Adrenal gland (tissue), 9 donors: ENCODE measurements at regions not wholly inside any gene's neighbourhood (a gene's known extent, or its start where the extent isn't known, plus 50 kb on each side); places are given as distances from the start of the nearest gene placed in this dataset.

Experiments used
- DNase-seq, 7 donors: peaks; one replicate each; pipeline ENCODE4 v3.0.0-alpha.2; 2019 to 2020
- H3K27ac ChIP-seq, 5 donors: fragments of 200-600 bp; sonication (generic) in 4 of 5; 1 replicate in 3 of 5; 2 replicates in 2 of 5; pipeline versions ENCODE4 v1.5.1 to v1.8.0; 2016 to 2020; ENCODE audit warnings: mild to moderate bottlenecking in 1 of 5
- H3K27me3 ChIP-seq: fragments of 200-600 bp; 2 replicates; pipeline ENCODE4 v1.8.0; 2021
- H3K36me3 ChIP-seq, 2 donors: fragments of 200-600 bp; replicated peaks in 1 of 2; 1 replicate in 1 of 2; 2 replicates in 1 of 2; pipeline versions ENCODE4 v1.5.1 to v1.8.0; 2018 to 2022
- H3K4me1 ChIP-seq, 2 donors: fragments of 200-600 bp; replicated peaks in 1 of 2; 1 replicate in 1 of 2; 2 replicates in 1 of 2; pipeline versions ENCODE4 v1.5.1 to v1.8.0; 2018 to 2021
- H3K4me3 ChIP-seq, 4 donors: fragments of 200-600 bp; sonication (generic) in 3 of 4; one replicate each; pipeline ENCODE4 v1.5.1; 2016 to 2018
- H3K9me3 ChIP-seq, 3 donors: fragments of 200-600 bp; sonication (generic) in 1 of 3; replicated peaks in 1 of 3; 1 replicate in 2 of 3; 2 replicates in 1 of 3; pipeline versions ENCODE4 v1.5.1 to v1.8.0; 2016 to 2021
- CTCF ChIP-seq, 6 experiments: fragments of 450-650 bp in 4 of 6; fragments of 200-600 bp in 2 of 6; sonication (generic) in 1 of 6; IDR thresholded peaks; 1 replicate in 5 of 6; 2 replicates in 1 of 6; pipeline versions ENCODE4 v1.5.1 to v1.8.0; 2016 to 2021; ENCODE audit warnings: antibody characterized with exemption in 6 of 6, mild to moderate bottlenecking in 2 of 6, moderate library complexity in 1 of 6
- POLR2A ChIP-seq, 2 donors: fragments of 450-650 bp; IDR thresholded peaks; one replicate each; pipeline ENCODE4 v1.6.1; 2017; ENCODE audit warnings: antibody characterized with exemption in 2 of 2, mild to moderate bottlenecking in 2 of 2, moderate library complexity in 1 of 2
- WGBS, 4 donors: extraction: QIAGEN DNeasy Blood & Tissue Kit in 2 of 4; methylation state at CpG; one replicate each; pipeline versions ENCODE4 v1.1.5 to v1.1.7; 2013 to 2017; 5-methylcytosine and 5-hydroxymethylcytosine counted together
- intact Hi-C, 2 donors: fragments of 100-400 bp; cut with DNase I; formaldehyde crosslinking; loops; one replicate each; pipeline versions ENCODE4 v1.14.1 to v1.15.0; 2022 to 2023
- donor health status: healthy with polysubstance abuse.
- donor health status: Bipolar disorder and iron deficiency.
- donor health status: DM: yes; HTN: yes; CAD: no.
- donor health status: DM: no; HTN: no; CAD: no.
- donor health status: DM: no; HTN: no; CAD: no.

- no peak for TF ChIP-seq CTCF (IDR thresholded peaks at IDR 0.05)
- no peak for TF ChIP-seq POLR2A (IDR thresholded peaks at IDR 0.05)
- H3K9me3 ChIP-seq: no peaks in the 10 kb centered on the region
Observed at GRCh38 chr3:89847955-89848354, 740.5 kb downstream of the EPHA3 start.

GRCh38 chr3:89851974-89852621 lies 744.7 kb downstream of the EPHA3 start:
- Histone ChIP-seq H3K4me3 (no peak overlapping the region), H3K27ac (no peak overlapping the region), H3K4me1 (no peaks in the 10 kb centered on the region), H3K27me3 (no peaks in the 10 kb centered on the region), H3K9me3 (no peaks in the 10 kb centered on the region), H3K36me3 (no peaks in the 10 kb centered on the region)
- DNase-seq: peak in 1 of 7 donors; percentile 53
- intact Hi-C loops: no loop called here
- TF ChIP-seq POLR2A (IDR thresholded peaks at IDR 0.05) (no peak), CTCF (IDR thresholded peaks at IDR 0.05) (no peak)
- 10 to 18% (median 16%) methylated on average over 9 of the region's 9 CpGs for WGBS, 4 donors

More at GRCh38 chr3:89847955-89848354, 740.5 kb downstream of the EPHA3 start:
- WGBS, 4 donors: 67 to 84% (median 73%) methylated on average over 1 of the region's 1 CpG
- H3K36me3 ChIP-seq: no peaks in the 10 kb centered on the region
- no peaks in the 10 kb centered on the region for H3K27me3 ChIP-seq
- no peak overlapping the region for H3K4me3 ChIP-seq
- no peak overlapping the region for H3K27ac ChIP-seq
- no peaks in the 10 kb centered on the region for H3K4me1 ChIP-seq
- DNase-seq: no peak
- intact Hi-C loops: no loop called here

- no peak for DNase-seq
- Histone ChIP-seq H3K36me3 (no peaks in the 10 kb centered on the region), H3K27ac (no peak overlapping the region), H3K27me3 (no peaks in the 10 kb centered on the region), H3K4me1 (no peaks in the 10 kb centered on the region), H3K4me3 (no peak overlapping the region), H3K9me3 (no peaks in the 10 kb centered on the region)
- intact Hi-C loops: no loop called here
- WGBS, 4 donors: 70 to 88% (median 80%) methylated on average over 2 of the region's 2 CpGs
- TF ChIP-seq CTCF (IDR thresholded peaks at IDR 0.05): no peak
- no peak for TF ChIP-seq POLR2A (IDR thresholded peaks at IDR 0.05)
Observed at GRCh38 chr3:89859757-89860156, 752.3 kb downstream of the EPHA3 start.

GRCh38 chr3:89867286-89867685 lies 759.9 kb downstream of the EPHA3 start:
- no peak overlapping the region for H3K27ac ChIP-seq
- TF ChIP-seq CTCF (IDR thresholded peaks at IDR 0.05) (no peak), POLR2A (IDR thresholded peaks at IDR 0.05) (no peak)
- no peaks in the 10 kb centered on the region for H3K27me3 ChIP-seq
- no peak for DNase-seq
- H3K4me3 ChIP-seq: no peak overlapping the region
- intact Hi-C loops: no loop called here
- no peaks in the 10 kb centered on the region for H3K9me3 ChIP-seq
- no peaks in the 10 kb centered on the region for H3K36me3 ChIP-seq
- H3K4me1 ChIP-seq: no peaks in the 10 kb centered on the region
- 62 to 78% (median 65%) methylated on average over 1 of the region's 1 CpG for WGBS, 4 donors
